ENCODE measurements at regions not wholly inside any gene's neighbourhood (a gene's known extent, or its start where the extent isn't known, plus 50 kb on each side); places are given as distances from the start of the nearest gene placed in this dataset.
"Not testable (repeated sequence)": the region's sequence is repeated elsewhere in the genome, so short reads cannot be mapped to it uniquely, and the experiment has no call there.

GRCh38 chr9:117775591-117775990, 71.4 kb downstream of the TLR4 start:
- no peak for DNase-seq

DNA sequence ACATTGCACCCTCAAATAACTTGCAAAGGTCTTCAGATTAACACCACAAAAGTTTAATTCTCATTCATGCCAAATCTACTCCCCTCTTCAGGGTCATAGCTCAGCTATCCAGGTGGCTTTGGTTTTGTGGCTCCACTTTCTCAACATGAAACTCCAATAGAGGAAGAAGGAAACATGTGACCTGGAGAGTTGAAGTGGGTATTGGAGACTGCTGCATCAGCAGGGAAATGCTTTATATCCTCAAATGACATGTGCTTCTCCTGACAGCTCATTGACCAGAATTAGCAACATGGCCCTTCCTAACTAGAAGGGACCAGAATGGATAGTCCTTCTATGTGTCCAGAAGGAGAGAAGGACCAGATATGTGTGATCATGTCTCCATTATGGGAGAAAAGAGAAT, 73.6 kb downstream of the TLR4 start:
- DNase-seq, result no peak

DNA sequence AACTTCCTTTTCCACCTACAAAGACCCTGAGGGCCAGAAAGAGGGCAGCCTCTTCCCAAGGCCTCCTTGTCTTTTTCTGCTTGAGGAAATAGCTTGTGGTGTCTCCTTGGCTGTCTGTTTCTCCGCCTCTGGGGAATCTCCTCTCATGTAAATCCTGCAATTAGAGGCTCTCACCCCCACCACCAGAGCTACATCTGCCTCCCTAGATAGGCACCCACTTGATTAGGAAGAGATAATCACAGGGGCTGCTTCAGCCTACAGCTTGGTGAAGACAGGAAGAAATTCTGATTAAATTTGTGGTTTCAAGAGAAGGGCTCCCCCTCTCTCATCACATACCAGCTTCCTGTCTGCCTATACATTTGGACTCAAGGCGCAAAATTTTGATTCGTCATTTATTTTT, 75.6 kb downstream of the TLR4 start:
- no peak for DNase-seq

GRCh38 chr9:117782931-117783788, 79.0 kb downstream of the TLR4 start:
- peak; percentile 80 for DNase-seq

- no peak for DNase-seq
These were observed 79.6 kb downstream of the TLR4 start for GRCh38 chr9:117783828-117784227.

- DNase-seq, result no peak
These were observed 80.8 kb downstream of the TLR4 start for GRCh38 chr9:117784996-117785395.

- no peak for DNase-seq
These were observed 83.5 kb downstream of the TLR4 start for GRCh38 chr9:117787746-117788145.

- DNase-seq, result peak; percentile 42
These were observed 91.1 kb downstream of the TLR4 start for GRCh38 chr9:117795271-117795670.

DNA sequence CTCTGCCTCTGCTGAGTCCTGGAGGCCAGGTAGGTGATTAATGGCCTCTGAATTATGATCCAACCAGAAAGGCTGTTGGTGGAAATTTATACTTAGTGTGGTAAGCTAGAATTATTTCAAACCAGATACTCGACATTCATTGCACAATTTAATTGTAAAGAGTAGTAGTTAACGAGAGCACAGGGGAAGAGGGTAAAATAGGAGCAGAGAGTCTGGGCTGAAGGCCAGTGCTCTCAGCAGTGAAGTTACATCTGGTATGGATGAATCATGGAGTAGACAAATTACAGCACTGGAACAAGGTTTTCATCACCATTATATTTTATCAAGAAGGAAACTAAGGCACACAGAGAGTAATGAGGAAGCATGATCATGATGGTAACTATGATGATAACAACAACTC, 92.5 kb downstream of the TLR4 start:
- peak; percentile 60 for DNase-seq

GRCh38 chr9:117800389-117800788, 96.2 kb downstream of the TLR4 start:
- no peak for DNase-seq

GRCh38 chr9:117809751-117810150, 105.5 kb downstream of the TLR4 start:
- no peak for DNase-seq

- DNase-seq, result no peak
These were observed 111.1 kb downstream of the TLR4 start for GRCh38 chr9:117815315-117815714.

- DNase-seq, result no peak
These were observed 111.7 kb downstream of the TLR4 start for GRCh38 chr9:117815948-117816347.

- no peak for DNase-seq
These were observed 117.8 kb downstream of the TLR4 start for GRCh38 chr9:117821954-117822353.

- DNase-seq, result no peak
These were observed 119.4 kb downstream of the TLR4 start for GRCh38 chr9:117823576-117823975.

- DNase-seq, result no peak
These were observed 121.6 kb downstream of the TLR4 start for GRCh38 chr9:117825609-117826347.

- DNase-seq, result no peak
These were observed 122.6 kb downstream of the TLR4 start for GRCh38 chr9:117826837-117827236.

- no peak for DNase-seq
These were observed 123.3 kb downstream of the TLR4 start for GRCh38 chr9:117827456-117827855.

DNA sequence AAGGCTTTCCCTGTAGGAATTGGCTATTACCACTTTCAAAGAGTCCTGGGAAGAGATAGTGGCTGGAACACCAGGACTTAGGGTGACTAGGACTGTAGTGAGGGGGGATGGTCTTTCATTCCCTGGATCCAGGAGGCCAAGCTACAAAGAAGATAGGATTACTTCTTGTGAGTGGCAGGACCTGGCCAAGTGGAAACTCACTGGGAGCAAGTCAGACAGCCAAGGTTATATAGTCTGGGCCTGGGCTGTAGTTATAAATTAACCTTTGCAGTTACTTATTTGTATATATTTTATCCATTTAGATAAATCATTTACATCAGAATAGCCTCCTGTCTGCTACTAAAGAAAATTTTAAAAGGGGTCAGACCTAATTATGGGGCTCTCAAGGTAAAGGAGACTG, 124.3 kb downstream of the TLR4 start:
- DNase-seq, result no peak

DNA sequence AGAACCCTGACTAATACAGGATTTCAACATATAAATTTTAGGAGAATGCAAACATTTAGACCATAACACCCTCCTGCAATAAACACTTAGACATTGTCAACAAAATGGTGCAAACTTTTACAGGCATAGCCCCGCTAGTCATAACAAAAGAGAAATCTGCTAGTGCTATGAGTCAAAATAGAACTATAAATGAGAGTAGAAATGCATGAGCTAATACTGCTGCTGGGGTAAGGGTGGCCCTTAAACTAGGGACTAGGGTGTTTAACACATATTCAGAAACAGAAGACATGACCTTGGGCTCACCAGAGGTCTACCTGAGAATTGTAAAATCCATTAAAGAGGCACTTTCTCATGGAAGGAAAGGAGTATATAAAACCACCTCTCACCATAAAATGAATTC, 131.6 kb downstream of the TLR4 start:
- DNase-seq, result no peak

DNA sequence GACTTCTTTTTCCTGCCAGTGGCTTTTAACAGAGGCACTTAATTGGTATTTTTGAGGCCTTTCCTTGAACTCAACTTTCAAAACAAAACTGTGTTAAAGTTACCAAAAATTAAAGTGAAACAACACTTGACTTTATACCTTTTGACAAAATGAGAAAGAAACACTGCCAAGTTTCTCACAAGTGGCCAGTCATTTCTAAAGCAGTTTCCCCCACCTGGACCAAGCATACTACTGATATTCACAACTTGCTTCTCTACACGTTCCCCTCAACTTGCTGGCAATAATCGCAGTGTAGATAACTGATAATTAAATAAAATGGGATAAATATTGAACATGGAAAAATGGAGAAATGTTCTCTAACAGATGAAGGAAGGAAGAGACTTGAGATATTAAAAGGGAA, 135.7 kb downstream of the TLR4 start:
- DNase-seq, result no peak

DNA sequence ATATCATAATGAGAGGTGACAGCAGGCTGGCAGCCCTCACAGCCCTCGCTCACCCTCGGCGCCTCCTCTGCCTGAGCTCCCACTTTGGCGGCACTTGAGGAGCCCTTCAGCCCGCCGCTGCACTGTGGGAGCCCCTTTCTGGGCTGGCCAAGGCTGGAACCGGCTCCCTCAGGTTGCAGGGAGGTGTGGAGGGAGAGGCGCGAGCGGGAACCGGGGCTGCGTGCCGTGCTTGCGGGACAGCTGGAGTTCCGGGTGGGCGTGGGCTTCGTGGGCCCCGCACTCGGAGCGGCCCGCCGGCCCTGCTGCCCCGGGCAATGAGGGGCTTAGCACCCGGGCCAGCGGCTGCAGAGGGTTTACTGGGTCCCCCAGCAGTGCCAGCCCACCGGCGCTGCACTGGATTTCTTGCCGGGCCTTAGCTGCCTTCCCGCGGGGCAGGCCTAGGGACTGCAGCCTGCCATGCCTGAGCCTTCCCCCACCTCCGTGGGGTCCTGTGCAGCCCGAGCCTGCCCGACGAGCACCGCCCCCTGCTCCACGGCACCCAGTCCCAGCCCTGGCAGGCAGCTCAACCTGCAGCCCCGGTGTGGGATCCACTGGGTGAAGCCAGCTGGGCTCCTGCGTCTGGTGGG, 147.7 kb downstream of the TLR4 start:
- DNase-seq, result not testable (repeated sequence)

DNA sequence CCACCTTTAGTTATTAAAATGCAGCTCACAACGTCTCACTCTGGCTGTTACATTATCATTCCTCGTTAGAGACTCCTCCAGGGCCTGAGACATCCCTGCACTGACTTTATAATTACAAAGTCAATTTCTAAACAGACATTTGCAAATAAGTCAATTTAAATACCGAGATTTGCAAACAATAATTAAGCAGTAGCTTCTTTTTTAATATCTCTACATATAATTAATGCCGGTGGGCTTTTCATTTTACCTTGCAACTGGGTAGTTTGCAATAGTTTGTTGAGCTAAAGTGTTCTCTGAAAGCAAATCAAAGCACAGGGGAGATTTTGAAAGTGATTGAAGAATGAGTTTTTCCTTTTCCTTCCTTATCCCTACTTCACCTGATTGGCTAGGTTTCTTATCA, 154.4 kb downstream of the TLR4 start:
- no peak for DNase-seq

DNA sequence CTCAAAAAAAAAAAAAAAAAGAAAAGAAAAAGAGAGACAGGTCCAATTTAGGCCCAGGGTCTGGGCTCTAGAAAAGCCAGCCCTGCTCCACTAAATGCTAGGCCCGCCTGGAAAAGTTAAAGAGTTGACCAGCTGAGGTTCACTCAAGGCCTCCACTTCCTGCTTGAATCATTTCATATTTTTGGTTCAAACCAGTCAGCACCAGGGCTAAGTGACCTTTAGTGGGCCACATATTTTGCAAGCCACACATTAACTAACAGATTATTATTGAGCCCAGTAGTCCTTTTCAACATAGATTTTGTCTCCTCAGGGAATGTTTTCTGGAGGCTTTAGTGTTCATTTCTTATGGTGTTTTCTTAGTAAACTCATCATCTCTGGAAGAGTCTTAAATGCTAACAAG, 156.6 kb downstream of the TLR4 start:
- no peak for DNase-seq
